GM13977 (cell line): ENCODE measurements at regions not wholly inside any gene's neighbourhood (a gene's known extent, or its start where the extent isn't known, plus 50 kb on each side); places are given as distances from the start of the nearest gene placed in this dataset.

Experiments used
- DNase-seq: peaks from one replicate; pipeline ENCODE4 v3.0.0; 2012; ENCODE audit warnings: low spot score
- CTCF ChIP-seq: IDR thresholded peaks from 2 replicates; pipeline ENCODE4 v1.5.1; 2012; ENCODE audit warnings: mild to moderate bottlenecking, control low read depth; ENCODE audit not compliant: insufficient read depth; ENCODE audit errors: extremely low read depth, missing control alignments
- in situ Hi-C: fragments of 300-500 bp; cut with MboI; formaldehyde crosslinking; loops from one replicate; pipeline ENCODE4 v1.12.0; 2022; ENCODE audit warnings: low sequenced_read_pairs, low pct_unique_long_range_greater_than_20kb, mixed read lengths, inconsistent platforms; ENCODE audit not compliant: unreplicated experiment

- in situ Hi-C loops = no loop called here
- TF ChIP-seq CTCF = no peak
- DNase-seq = no peak
Observed at GRCh38 chrX:42530027-42530426, 247.9 kb downstream of the PPP1R2C start.

- no peak for DNase-seq
- no peak for TF ChIP-seq CTCF
- in situ Hi-C loops = no loop called here
Observed at GRCh38 chrX:42524379-42524778, 253.6 kb downstream of the PPP1R2C start.

- in situ Hi-C loops = no loop called here
- no peak for TF ChIP-seq CTCF
- no peak for DNase-seq
Observed at GRCh38 chrX:42519666-42520231, 258.2 kb downstream of the PPP1R2C start.

- DNase-seq = no peak
- in situ Hi-C loops = no loop called here
- no peak for TF ChIP-seq CTCF
Observed at GRCh38 chrX:42515939-42516338, 262.0 kb downstream of the PPP1R2C start.

- in situ Hi-C loops = no loop called here
- TF ChIP-seq CTCF = no peak
- DNase-seq = no peak
Observed at GRCh38 chrX:42505016-42505415, 272.9 kb downstream of the PPP1R2C start.

GRCh38 chrX:42499620-42500019, 278.3 kb downstream of the PPP1R2C start:
- no peak for DNase-seq
- no peak for TF ChIP-seq CTCF
- in situ Hi-C loops = no loop called here

- in situ Hi-C loops = no loop called here
- DNase-seq = no peak
- no peak for TF ChIP-seq CTCF
Observed at GRCh38 chrX:42497356-42497755, 280.6 kb downstream of the PPP1R2C start.
